ENCODE measurements at regions not wholly inside any gene's neighbourhood (a gene's known extent, or its start where the extent isn't known, plus 50 kb on each side); places are given as distances from the start of the nearest gene placed in this dataset.

GRCh38 chr16:17753434-17753833 lies 282.7 kb upstream of the XYLT1 start:
- TF ChIP-seq CTCF (IDR thresholded peaks at IDR 0.05), result no peak
- DNase-seq (ENCODE audit: low spot score) (no peak), ATAC-seq (ENCODE audit: low FRiP score) (no peak)

GRCh38 chr16:17749706-17750105 lies 278.9 kb upstream of the XYLT1 start:
- ATAC-seq (ENCODE audit: low FRiP score) (no peak), DNase-seq (ENCODE audit: low spot score) (no peak)
- no peak for TF ChIP-seq CTCF (IDR thresholded peaks at IDR 0.05)

GRCh38 chr16:17748044-17748719 lies 277.4 kb upstream of the XYLT1 start:
- no peak for TF ChIP-seq CTCF (IDR thresholded peaks at IDR 0.05)
- ATAC-seq (ENCODE audit: low FRiP score) (no peak), DNase-seq (ENCODE audit: low spot score) (no peak)

GRCh38 chr16:17747081-17747756 lies 276.5 kb upstream of the XYLT1 start:
- DNase-seq (ENCODE audit: low spot score), result no peak
- ATAC-seq (ENCODE audit: low FRiP score), result no peak
- no peak for TF ChIP-seq CTCF (IDR thresholded peaks at IDR 0.05)

GRCh38 chr16:17744921-17745572 lies 274.3 kb upstream of the XYLT1 start:
- no peak for DNase-seq (ENCODE audit: low spot score)
- ATAC-seq (ENCODE audit: low FRiP score), result no peak
- TF ChIP-seq CTCF (IDR thresholded peaks at IDR 0.05), result no peak

- ATAC-seq (ENCODE audit: low FRiP score), result no peak
Observed at GRCh38 chr16:17743578-17743977, 272.8 kb upstream of the XYLT1 start.

More at GRCh38 chr16:17743578-17743977, 272.8 kb upstream of the XYLT1 start:
- no peak for TF ChIP-seq CTCF (IDR thresholded peaks at IDR 0.05)
- DNase-seq (ENCODE audit: low spot score), result no peak
